Heart right ventricle (tissue), 16 donors: ENCODE measurements at regions not wholly inside any gene's neighbourhood (a gene's known extent, or its start where the extent isn't known, plus 50 kb on each side); places are given as distances from the start of the nearest gene placed in this dataset.
"Not testable (repeated sequence)": the region's sequence is repeated elsewhere in the genome, so short reads cannot be mapped to it uniquely, and the experiment has no call there.

ENCODE experiments used
- ATAC-seq, 8 donors: fragments of 200-7000 bp; cut with Tn5 transposase; one replicate each; pipeline ENCODE4 v1.9.1; 2020; ENCODE audit warnings: mild to moderate bottlenecking in 8 of 8, moderate library complexity in 8 of 8, moderate number of reproducible peaks in 1 of 8
- DNase-seq, 2 donors: peaks; one replicate each; pipeline ENCODE4 v3.0.0-alpha.2; 2020
- H3K27ac ChIP-seq, 10 donors: fragments of 200-600 bp; sonication (generic) in 2 of 10; one replicate each; pipeline versions ENCODE4 v1.5.0 to v1.8.0; 2020 to 2022; ENCODE audit warnings: mild to moderate bottlenecking in 3 of 10
- H3K27me3 ChIP-seq, 7 donors: fragments of 200-600 bp; one replicate each; pipeline ENCODE4 v1.8.0; 2021 to 2022; ENCODE audit warnings: mild to moderate bottlenecking in 2 of 7
- H3K36me3 ChIP-seq, 9 donors: fragments of 200-600 bp; sonication (generic) in 1 of 9; one replicate each; pipeline versions ENCODE4 v1.5.0 to v1.8.0; 2020 to 2022; ENCODE audit warnings: mild to moderate bottlenecking in 2 of 9
- H3K4me1 ChIP-seq, 9 donors: fragments of 200-600 bp; sonication (generic) in 1 of 9; one replicate each; pipeline versions ENCODE4 v1.5.0 to v1.8.0; 2020 to 2022; ENCODE audit warnings: mild to moderate bottlenecking in 4 of 9
- H3K4me3 ChIP-seq, 10 donors: fragments of 200-600 bp; sonication (generic) in 2 of 10; one replicate each; pipeline versions ENCODE4 v1.5.0 to v1.8.0; 2020 to 2022; ENCODE audit warnings: mild to moderate bottlenecking in 7 of 10, moderate library complexity in 2 of 10
- H3K9me3 ChIP-seq, 11 donors: fragments of 200-600 bp in 10 of 11; sonication (generic) in 2 of 11; one replicate each; pipeline versions ENCODE4 v1.5.0 to v1.8.0; 2013 to 2022; ENCODE audit warnings: mild to moderate bottlenecking in 2 of 11, control low read depth in 1 of 11, moderate library complexity in 1 of 11
- WGBS, 2 donors: extraction: QIAGEN DNeasy Blood & Tissue Kit; methylation state at CpG; one replicate each; pipeline ENCODE4 v1.1.7; 2013; ENCODE audit warnings: inconsistent platforms in 1 of 2; 5-methylcytosine and 5-hydroxymethylcytosine counted together
- intact Hi-C, 10 donors: fragments of 100-400 bp; cut with DNase I; formaldehyde crosslinking; loops; one replicate each; pipeline versions ENCODE4 v1.11.1 to v1.14.2; 2022
- TF ChIP-seq, protein P1 (sequence below), 9 donors: fragments of 200-600 bp; sonication (generic) in 2 of 9; IDR thresholded peaks; one replicate each; pipeline versions ENCODE4 v1.5.0 to v1.8.0; 2021 to 2022; ENCODE audit warnings: antibody characterized with exemption in 9 of 9, mild to moderate bottlenecking in 5 of 9, moderate library complexity in 1 of 9
- donor health status: Arrhythmogenic right ventricular cardiomyopathy.
- donor health status: ischemic (EF 13 %, LVEDD 7.1; RV severe dilation, severe dysfunction).
- donor health status: healthy with polysubstance abuse.
- donor health status: DM: no; HTN: yes; CAD: no.
- donor health status: DM: no; HTN: no; CAD: no.
- donor health status: ischemic (EF 25% LVEDD 6.9; RV normal size, moderate dysfunction).
- donor health status: ischemic (EF 25% LVEDD 5.7; RV mildly dilated, moderate dysfunction).
- donor health status: healthy.
- donor health status: DM: yes; HTN: yes; CAD: no.
- donor health status: Ischemic cardiomyopathy.
- donor health status: ischemic (EF 35%, LVEDD 5.7; RV mildly dilated, moderate dysfunction).
- donor health status: nonischemic (EF 11% LVEDD 7.7; RV severe dilation, severe dysfunction).
- donor health status: DM: yes; HTN: yes; CAD: no.
- donor health status: PGD.
- donor health status: ischemic (EF 29% LVEDD 5.4; RV normal size, mild dysfunction).
- donor health status: nonischemic (EF 23%, LVEDD 6.1; RV moderate dilation, normal function).

DNA sequence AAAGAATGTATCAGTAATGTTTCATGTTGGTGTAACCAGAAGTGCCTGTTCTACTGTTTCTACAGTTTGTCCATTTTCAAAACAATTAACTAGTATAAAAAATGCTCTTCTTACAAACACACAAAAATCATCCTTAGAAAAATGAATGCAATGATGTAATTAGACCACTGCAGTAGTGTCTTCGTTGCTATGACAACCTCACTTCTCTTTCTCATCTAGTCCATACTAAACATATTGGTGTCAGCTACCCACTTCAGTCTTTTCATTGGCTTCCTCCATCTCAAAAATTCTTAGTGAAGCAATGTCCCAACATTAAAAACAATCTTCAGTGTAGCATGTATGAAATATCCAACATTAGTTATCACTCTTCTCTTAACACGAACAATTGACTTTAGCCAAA, 1265.8 kb downstream of the REEP3 start:
- 77 to 82% methylated on average over 2 of the region's 2 CpGs for WGBS, 2 donors
- Histone ChIP-seq H3K36me3 (no peaks in the 10 kb centered on the region), H3K4me1 (no peaks in the 10 kb centered on the region), H3K27me3 (no peaks in the 10 kb centered on the region), H3K9me3 (peaks cover 0 to 17% (median 0%) of the 10 kb centered on the region in 11 donors), H3K27ac (no peak overlapping the region), H3K4me3 (no peak overlapping the region)
- TF ChIP-seq, protein P1, sequence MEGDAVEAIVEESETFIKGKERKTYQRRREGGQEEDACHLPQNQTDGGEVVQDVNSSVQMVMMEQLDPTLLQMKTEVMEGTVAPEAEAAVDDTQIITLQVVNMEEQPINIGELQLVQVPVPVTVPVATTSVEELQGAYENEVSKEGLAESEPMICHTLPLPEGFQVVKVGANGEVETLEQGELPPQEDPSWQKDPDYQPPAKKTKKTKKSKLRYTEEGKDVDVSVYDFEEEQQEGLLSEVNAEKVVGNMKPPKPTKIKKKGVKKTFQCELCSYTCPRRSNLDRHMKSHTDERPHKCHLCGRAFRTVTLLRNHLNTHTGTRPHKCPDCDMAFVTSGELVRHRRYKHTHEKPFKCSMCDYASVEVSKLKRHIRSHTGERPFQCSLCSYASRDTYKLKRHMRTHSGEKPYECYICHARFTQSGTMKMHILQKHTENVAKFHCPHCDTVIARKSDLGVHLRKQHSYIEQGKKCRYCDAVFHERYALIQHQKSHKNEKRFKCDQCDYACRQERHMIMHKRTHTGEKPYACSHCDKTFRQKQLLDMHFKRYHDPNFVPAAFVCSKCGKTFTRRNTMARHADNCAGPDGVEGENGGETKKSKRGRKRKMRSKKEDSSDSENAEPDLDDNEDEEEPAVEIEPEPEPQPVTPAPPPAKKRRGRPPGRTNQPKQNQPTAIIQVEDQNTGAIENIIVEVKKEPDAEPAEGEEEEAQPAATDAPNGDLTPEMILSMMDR (IDR thresholded peaks at IDR 0.05) = no peak
- DNase-seq = no peak
- ATAC-seq = no peak
- intact Hi-C loops = no loop called here

DNA sequence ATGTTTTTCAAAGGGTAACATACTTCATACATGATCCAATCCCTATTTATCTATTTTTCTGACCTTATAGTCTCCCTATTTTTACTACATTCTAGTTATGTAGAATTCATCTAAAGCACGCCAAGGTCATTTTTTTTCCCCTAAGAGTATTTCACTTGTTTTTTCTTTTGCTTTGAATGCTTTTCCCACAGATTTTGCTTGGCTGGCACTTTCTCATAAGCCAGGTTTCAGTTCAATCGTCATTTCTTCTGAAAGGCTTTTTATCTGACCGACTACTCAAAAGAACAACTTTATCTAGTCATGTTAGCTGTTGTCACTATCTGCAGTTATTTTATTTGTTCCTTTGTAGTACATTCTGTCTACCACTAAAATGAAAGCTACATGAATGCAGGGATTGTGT, 1274.6 kb downstream of the REEP3 start:
- intact Hi-C loops = no loop called here
- Histone ChIP-seq H3K4me3 (no peak overlapping the region), H3K27ac (no peak overlapping the region), H3K9me3 (peaks cover 0 to 7% (median 0%) of the 10 kb centered on the region in 11 donors), H3K27me3 (no peaks in the 10 kb centered on the region), H3K36me3 (no peaks in the 10 kb centered on the region), H3K4me1 (no peaks in the 10 kb centered on the region)
- no peak for DNase-seq
- WGBS, 2 donors = 73 to 80% methylated on average over 3 of the region's 3 CpGs
- no peak for ATAC-seq
- TF ChIP-seq, protein P1 (IDR thresholded peaks at IDR 0.05) = no peak

DNA sequence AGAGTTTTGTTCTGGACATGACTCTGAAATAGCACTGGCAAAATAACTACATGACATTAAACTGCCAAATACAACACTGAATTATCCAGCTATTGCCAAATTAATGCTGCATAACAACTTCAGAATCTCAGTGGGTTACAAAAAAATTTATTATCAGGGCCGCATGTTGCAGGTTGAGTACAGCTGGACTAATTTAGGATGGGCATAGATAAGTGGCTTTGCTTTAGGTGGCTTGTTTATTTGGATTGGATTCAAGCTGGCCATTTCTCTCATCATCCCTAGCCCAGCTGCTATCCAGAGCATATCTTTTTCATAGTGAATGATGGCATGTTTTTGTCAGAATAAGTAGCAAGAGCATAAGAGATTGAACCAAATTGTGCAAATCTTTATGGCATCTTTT, 1277.1 kb downstream of the REEP3 start:
- Histone ChIP-seq H3K27me3 (no peaks in the 10 kb centered on the region), H3K27ac (no peak overlapping the region), H3K4me1 (no peaks in the 10 kb centered on the region), H3K9me3 (peaks cover 0 to 15% (median 0%) of the 10 kb centered on the region in 11 donors), H3K4me3 (no peak overlapping the region), H3K36me3 (no peaks in the 10 kb centered on the region)
- intact Hi-C loops = no loop called here
- no peak for DNase-seq
- ATAC-seq = no peak
- TF ChIP-seq, protein P1 (IDR thresholded peaks at IDR 0.05) = no peak
- 47 to 52% methylated on average over 1 of the region's 1 CpG for WGBS, 2 donors

DNA sequence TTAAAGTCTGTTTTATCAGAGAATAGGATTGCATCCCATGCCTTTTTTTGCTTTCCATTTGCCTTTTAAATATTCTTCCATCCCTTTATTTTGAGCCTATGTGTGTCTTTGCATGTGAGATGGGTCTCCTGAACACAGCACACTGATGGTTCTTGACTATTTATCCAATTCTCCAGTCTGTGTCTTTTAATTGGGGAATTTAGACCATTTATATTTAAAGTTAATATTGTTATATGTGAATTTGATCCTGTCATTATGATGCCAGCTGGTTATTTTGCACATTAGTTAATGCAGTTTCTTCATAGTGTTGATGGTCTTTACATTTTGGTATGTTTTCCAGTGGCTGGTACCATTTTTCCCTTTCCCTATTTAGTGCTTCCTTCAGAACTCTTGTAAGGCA, 1287.0 kb downstream of the REEP3 start:
- H3K4me1 ChIP-seq, DNase-seq, intact Hi-C loops, H3K27me3 ChIP-seq, H3K36me3 ChIP-seq, ATAC-seq, H3K27ac ChIP-seq, H3K4me3 ChIP-seq: not testable (repeated sequence)
- peaks cover 0 to 49% (median 9%) of the 10 kb centered on the region in 11 donors for H3K9me3 ChIP-seq

DNA sequence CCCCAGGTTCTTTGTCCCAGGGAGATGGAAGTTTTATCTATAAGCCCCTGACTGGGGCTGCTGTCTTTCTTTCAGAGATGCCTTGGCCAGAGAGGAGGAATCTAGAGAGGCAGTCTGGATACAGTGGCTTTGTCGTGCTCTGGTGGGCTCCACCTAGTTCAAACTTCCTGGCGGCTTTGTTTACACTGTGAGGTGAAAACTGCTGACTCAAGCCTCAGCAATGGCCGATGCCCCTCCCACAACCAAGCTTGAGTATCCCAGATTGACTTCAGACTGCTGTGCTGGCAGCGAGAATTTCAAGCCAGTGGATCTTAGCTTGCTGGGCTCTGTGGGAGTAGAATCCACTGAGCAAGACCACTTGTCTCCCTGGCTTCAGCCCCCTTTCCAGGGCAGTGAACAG, 1288.8 kb downstream of the REEP3 start:
- intact Hi-C loops = not testable (repeated sequence)

More for the DNA sequence above, 1288.8 kb downstream of the REEP3 start:
- not testable (repeated sequence) for H3K4me1 ChIP-seq, DNase-seq, H3K27ac ChIP-seq, H3K27me3 ChIP-seq, H3K4me3 ChIP-seq, ATAC-seq, H3K36me3 ChIP-seq
- H3K9me3 ChIP-seq = peaks cover 0 to 46% (median 9%) of the 10 kb centered on the region in 11 donors
- WGBS, 2 donors = 58 to 61% methylated on average over 4 of the region's 4 CpGs
